HL-60 (cell line): ENCODE measurements at regions not wholly inside any gene's neighbourhood (a gene's known extent, or its start where the extent isn't known, plus 50 kb on each side); places are given as distances from the start of the nearest gene placed in this dataset.

Source experiments
- DNase-seq, 2 experiments: peaks; one replicate each; pipeline ENCODE4 v3.0.0-alpha.2; 2010 to 2020; ENCODE audit warnings: low read depth in 1 of 2, low spot score in 1 of 2
- H3K27ac ChIP-seq: fragments of 250-450 bp; sonication (Bioruptor Pico); replicated peaks from 2 replicates; pipeline ENCODE4 v1.5.1; 2020; ENCODE audit warnings: mild to moderate bottlenecking, moderate library complexity
- H3K27me3 ChIP-seq: fragments of 250-450 bp; sonication (Bioruptor Pico); 2 replicates; pipeline ENCODE4 v1.5.1; 2021; ENCODE audit warnings: mild to moderate bottlenecking, moderate library complexity; ENCODE audit not compliant: insufficient read depth, poor library complexity, severe bottlenecking
- H3K4me3 ChIP-seq: replicated peaks from 2 replicates; pipeline ENCODE4 v1.5.1; 2011; ENCODE audit warnings: mild to moderate bottlenecking, control low read depth, low read length; ENCODE audit not compliant: insufficient read depth
- CTCF ChIP-seq: IDR thresholded peaks from one replicate; pipeline ENCODE4 v1.5.1; 2011; ENCODE audit warnings: low read length, control low read depth, inconsistent platforms; ENCODE audit not compliant: insufficient read depth
- GABPA ChIP-seq: IDR thresholded peaks from 2 replicates; pipeline ENCODE4 v1.6.1; 2012; ENCODE audit warnings: low read depth
- POLR2AphosphoS5 ChIP-seq: IDR thresholded peaks from 2 replicates; pipeline ENCODE4 v1.6.1; 2012; ENCODE audit warnings: low read depth
- SPI1 ChIP-seq: IDR thresholded peaks from 2 replicates; pipeline ENCODE4 v1.6.1; 2012; ENCODE audit warnings: low read depth, mild to moderate bottlenecking, borderline replicate concordance
- TF ChIP-seq, protein P1 (sequence below): IDR thresholded peaks from 2 replicates; pipeline ENCODE4 v1.6.1; 2012; ENCODE audit warnings: low read depth; ENCODE audit not compliant: insufficient replicate concordance

- TF ChIP-seq CTCF (no peak), SPI1 (no peak), POLR2AphosphoS5 (no peak), GABPA (no peak)
- TF ChIP-seq, protein P1, sequence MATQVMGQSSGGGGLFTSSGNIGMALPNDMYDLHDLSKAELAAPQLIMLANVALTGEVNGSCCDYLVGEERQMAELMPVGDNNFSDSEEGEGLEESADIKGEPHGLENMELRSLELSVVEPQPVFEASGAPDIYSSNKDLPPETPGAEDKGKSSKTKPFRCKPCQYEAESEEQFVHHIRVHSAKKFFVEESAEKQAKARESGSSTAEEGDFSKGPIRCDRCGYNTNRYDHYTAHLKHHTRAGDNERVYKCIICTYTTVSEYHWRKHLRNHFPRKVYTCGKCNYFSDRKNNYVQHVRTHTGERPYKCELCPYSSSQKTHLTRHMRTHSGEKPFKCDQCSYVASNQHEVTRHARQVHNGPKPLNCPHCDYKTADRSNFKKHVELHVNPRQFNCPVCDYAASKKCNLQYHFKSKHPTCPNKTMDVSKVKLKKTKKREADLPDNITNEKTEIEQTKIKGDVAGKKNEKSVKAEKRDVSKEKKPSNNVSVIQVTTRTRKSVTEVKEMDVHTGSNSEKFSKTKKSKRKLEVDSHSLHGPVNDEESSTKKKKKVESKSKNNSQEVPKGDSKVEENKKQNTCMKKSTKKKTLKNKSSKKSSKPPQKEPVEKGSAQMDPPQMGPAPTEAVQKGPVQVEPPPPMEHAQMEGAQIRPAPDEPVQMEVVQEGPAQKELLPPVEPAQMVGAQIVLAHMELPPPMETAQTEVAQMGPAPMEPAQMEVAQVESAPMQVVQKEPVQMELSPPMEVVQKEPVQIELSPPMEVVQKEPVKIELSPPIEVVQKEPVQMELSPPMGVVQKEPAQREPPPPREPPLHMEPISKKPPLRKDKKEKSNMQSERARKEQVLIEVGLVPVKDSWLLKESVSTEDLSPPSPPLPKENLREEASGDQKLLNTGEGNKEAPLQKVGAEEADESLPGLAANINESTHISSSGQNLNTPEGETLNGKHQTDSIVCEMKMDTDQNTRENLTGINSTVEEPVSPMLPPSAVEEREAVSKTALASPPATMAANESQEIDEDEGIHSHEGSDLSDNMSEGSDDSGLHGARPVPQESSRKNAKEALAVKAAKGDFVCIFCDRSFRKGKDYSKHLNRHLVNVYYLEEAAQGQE: no peak
- no peak for DNase-seq
- no peaks in the 10 kb centered on the region for H3K27me3 ChIP-seq
- no peak overlapping the region for H3K4me3 ChIP-seq
- H3K27ac ChIP-seq: no peak overlapping the region
Measured at GRCh38 chr7:7114575-7115291, 67.6 kb upstream of the C1GALT1 start.

- TF ChIP-seq GABPA: no peak
- no peak for TF ChIP-seq SPI1
- TF ChIP-seq CTCF: no peak
- TF ChIP-seq POLR2AphosphoS5: no peak
- TF ChIP-seq, protein P1: no peak
- no peak overlapping the region for H3K27ac ChIP-seq
- DNase-seq: no peak
- H3K4me3 ChIP-seq: no peak overlapping the region
- no peaks in the 10 kb centered on the region for H3K27me3 ChIP-seq
Measured at GRCh38 chr7:7117935-7118586, 64.3 kb upstream of the C1GALT1 start.

DNA sequence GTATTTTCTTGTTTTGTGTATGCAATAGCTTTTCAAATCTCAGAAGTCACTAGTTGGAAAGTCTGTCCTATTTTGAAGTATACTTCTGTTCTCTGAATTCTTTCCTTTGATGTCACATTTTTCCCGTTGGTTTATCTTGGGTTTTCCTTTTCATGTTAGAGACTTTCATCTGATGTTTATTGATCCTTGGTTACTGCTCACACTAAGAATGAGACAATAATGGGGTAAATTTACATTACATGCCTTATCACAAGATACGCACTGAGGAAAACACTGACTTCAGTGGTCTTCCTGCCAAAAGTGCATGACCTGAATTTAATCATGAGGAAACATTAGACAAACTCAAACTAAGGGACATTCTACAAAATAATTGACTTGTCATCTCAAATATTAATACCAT lies 63.5 kb upstream of the C1GALT1 start:
- DNase-seq: no peak
- no peak overlapping the region for H3K27ac ChIP-seq
- H3K27me3 ChIP-seq: no peaks in the 10 kb centered on the region
- TF ChIP-seq POLR2AphosphoS5 (no peak), CTCF (no peak), SPI1 (no peak), GABPA (no peak)
- TF ChIP-seq, protein P1: no peak
- no peak overlapping the region for H3K4me3 ChIP-seq
